ENCODE measurements at regions not wholly inside any gene's neighbourhood (a gene's known extent, or its start where the extent isn't known, plus 50 kb on each side); places are given as distances from the start of the nearest gene placed in this dataset.

- no peak for DNase-seq
Measured at GRCh38 chr18:61756244-61756643, 136.6 kb downstream of the RNF152 start.

GRCh38 chr18:61755555-61755954 is 137.3 kb downstream of the RNF152 start:
- no peak for DNase-seq

- no peak for DNase-seq
Measured at GRCh38 chr18:61754039-61754583, 138.7 kb downstream of the RNF152 start.

- DNase-seq: no peak
Measured at GRCh38 chr18:61753373-61753772, 139.4 kb downstream of the RNF152 start.

- no peak for DNase-seq
Measured at GRCh38 chr18:61752973-61753372, 139.8 kb downstream of the RNF152 start.

- no peak for DNase-seq
Measured at GRCh38 chr18:61750840-61751668, 141.8 kb downstream of the RNF152 start.

GRCh38 chr18:61749546-61749945 is 143.3 kb downstream of the RNF152 start:
- no peak for DNase-seq

- no peak for DNase-seq
Measured at GRCh38 chr18:61749031-61749430, 143.8 kb downstream of the RNF152 start.

- no peak for DNase-seq
Measured at GRCh38 chr18:61748004-61748403, 144.8 kb downstream of the RNF152 start.

- no peak for DNase-seq
Measured at GRCh38 chr18:61743775-61744531, 148.9 kb downstream of the RNF152 start.

GRCh38 chr18:61742565-61743429 is 150.0 kb downstream of the RNF152 start:
- no peak for DNase-seq

- DNase-seq: no peak
Measured at GRCh38 chr18:61741881-61742454, 150.8 kb downstream of the RNF152 start.

- DNase-seq: no peak
Measured at GRCh38 chr18:61738488-61738887, 154.3 kb downstream of the RNF152 start.

- DNase-seq: no peak
Measured at GRCh38 chr18:61738042-61738441, 154.8 kb downstream of the RNF152 start.

- no peak for DNase-seq
Measured at GRCh38 chr18:61736133-61736532, 156.7 kb downstream of the RNF152 start.

GRCh38 chr18:61735564-61736102 is 157.2 kb downstream of the RNF152 start:
- DNase-seq: no peak

GRCh38 chr18:61734396-61734795 is 158.4 kb downstream of the RNF152 start:
- DNase-seq: no peak

- no peak for DNase-seq
Measured at GRCh38 chr18:61732854-61733253, 160.0 kb downstream of the RNF152 start.

- no peak for DNase-seq
Measured at GRCh38 chr18:61731693-61732376, 161.0 kb downstream of the RNF152 start.

GRCh38 chr18:61731178-61731577 is 161.6 kb downstream of the RNF152 start:
- DNase-seq: no peak

GRCh38 chr18:61729322-61729721 is 163.5 kb downstream of the RNF152 start:
- DNase-seq: no peak

Data from effector CD4-positive, alpha-beta T cell (primary cell).